NCI-H1048 (cell line): ENCODE measurements at regions not wholly inside any gene's neighbourhood (a gene's known extent, or its start where the extent isn't known, plus 50 kb on each side); places are given as distances from the start of the nearest gene placed in this dataset.
"Not testable (repeated sequence)": the region's sequence is repeated elsewhere in the genome, so short reads cannot be mapped to it uniquely, and the experiment has no call there.

Source experiments
- DNase-seq: peaks from one replicate; lab custom pipeline; 2025; lab: John Stamatoyannopoulos, UW

GRCh38 chr6:66605971-66606370 is 898.9 kb upstream of the EYS start:
- no peak for DNase-seq

GRCh38 chr6:66605011-66605410 is 898.0 kb upstream of the EYS start:
- DNase-seq, result no peak

- DNase-seq, result no peak
These were observed 892.5 kb upstream of the EYS start for GRCh38 chr6:66599541-66599940.

- no peak for DNase-seq
These were observed 871.3 kb upstream of the EYS start for GRCh38 chr6:66578362-66578761.

- no peak for DNase-seq
These were observed 861.2 kb upstream of the EYS start for GRCh38 chr6:66568271-66568670.

GRCh38 chr6:66561479-66561878 is 854.5 kb upstream of the EYS start:
- no peak for DNase-seq

- no peak for DNase-seq
These were observed 851.2 kb upstream of the EYS start for GRCh38 chr6:66558189-66558588.

GRCh38 chr6:66556936-66557335 is 849.9 kb upstream of the EYS start:
- DNase-seq, result no peak

GRCh38 chr6:66555082-66555481 is 848.1 kb upstream of the EYS start:
- no peak for DNase-seq

- DNase-seq, result no peak
These were observed 846.4 kb upstream of the EYS start for GRCh38 chr6:66553441-66553840.

GRCh38 chr6:66538551-66539135 is 831.6 kb upstream of the EYS start:
- DNase-seq, result no peak

- DNase-seq, result no peak
These were observed 826.9 kb upstream of the EYS start for GRCh38 chr6:66533921-66534404.

- no peak for DNase-seq
These were observed 819.0 kb upstream of the EYS start for GRCh38 chr6:66526061-66526460.

- no peak for DNase-seq
These were observed 815.8 kb upstream of the EYS start for GRCh38 chr6:66522864-66523263.

GRCh38 chr6:66516377-66516776 is 809.4 kb upstream of the EYS start:
- no peak for DNase-seq

GRCh38 chr6:66508433-66508832 is 801.4 kb upstream of the EYS start:
- no peak for DNase-seq

- DNase-seq, result no peak
These were observed 792.8 kb upstream of the EYS start for GRCh38 chr6:66499851-66500250.

GRCh38 chr6:66496659-66497058 is 789.6 kb upstream of the EYS start:
- DNase-seq, result no peak

- not testable (repeated sequence) for DNase-seq
These were observed 787.6 kb upstream of the EYS start for GRCh38 chr6:66494643-66495042.

- no peak for DNase-seq
These were observed 782.4 kb upstream of the EYS start for GRCh38 chr6:66489269-66489987.

- no peak for DNase-seq
These were observed 774.2 kb upstream of the EYS start for GRCh38 chr6:66481216-66481615.

GRCh38 chr6:66478705-66479104 is 771.7 kb upstream of the EYS start:
- DNase-seq, result no peak

GRCh38 chr6:66435321-66435720 is 728.3 kb upstream of the EYS start:
- no peak for DNase-seq

- no peak for DNase-seq
These were observed 722.2 kb upstream of the EYS start for GRCh38 chr6:66429210-66429609.
